ENCODE measurements at regions not wholly inside any gene's neighbourhood (a gene's known extent, or its start where the extent isn't known, plus 50 kb on each side); places are given as distances from the start of the nearest gene placed in this dataset.

- no peak overlapping the region for H3K4me2 ChIP-seq (ENCODE audit: low read depth, low read length)
These were observed 69.1 kb upstream of the PUDP start for GRCh38 chrX:7216981-7217587.

More at GRCh38 chrX:7216981-7217587, 69.1 kb upstream of the PUDP start:
- no peak overlapping the region for H2AFZ ChIP-seq (ENCODE audit: low read length)
- ATAC-seq (no peak), FAIRE-seq (no peak), DNase-seq (ENCODE audit: low spot score) (no peak)
- H3K27ac ChIP-seq (ENCODE audit: extremely low read length, insufficient read depth, low read length) = no peak overlapping the region
- ChIA-PET POLR2A (no interaction called here), CTCF (ENCODE audit: low intra/inter-chr PET ratio, low total read pairs) (no interaction called here)
- no peak overlapping the region for H3K4me3 ChIP-seq (replicated peaks in 1 of 3; ENCODE audit: insufficient read depth in 1 of 3, low read depth in 2 of 3, low read length in 3 of 3)
- H4K20me1 ChIP-seq (ENCODE audit: insufficient read depth, low read length) = no peaks in the 10 kb centered on the region
- no peaks in the 10 kb centered on the region for H3K79me2 ChIP-seq (ENCODE audit: insufficient read depth, low read length)
- no peaks in the 10 kb centered on the region for H3K36me3 ChIP-seq (replicated peaks in 1 of 2; ENCODE audit: control insufficient read depth in 1 of 2, insufficient read depth in 2 of 2, low read length in 2 of 2)
- in situ Hi-C loops (cut with HindIII; ENCODE audit: extremely low pct_ligation_motif_present, low pct_unique_long_range_greater_than_20kb) = no loop called here
- intact Hi-C loops (cut with micrococcal nuclease; ENCODE audit: unreplicated experiment) = no loop called here
- H3K9ac ChIP-seq (ENCODE audit: insufficient read depth, low read depth, low read length) = no peak overlapping the region
- no peaks in the 10 kb centered on the region for H3K27me3 ChIP-seq (ENCODE audit: control insufficient read depth in 1 of 2, insufficient read depth in 2 of 2, low read length in 2 of 2)
- BruUV-seq (replicated peaks) = no TSS peak
- 87% methylated on average over 5 of the region's 6 CpGs for WGBS (ENCODE audit: low lambda C conversion rate)
- TF ChIP-seq LCORL (IDR thresholded peaks at IDR 0.05) (no peak), LCORL (CRISPR knock-in tag; IDR thresholded peaks at IDR 0.05) (no peak), ZNF660 (CRISPR knock-in tag; IDR thresholded peaks at IDR 0.05; ENCODE audit: borderline replicate concordance, low read depth) (no peak), KAT2B (IDR thresholded peaks at IDR 0.05; ENCODE audit: borderline replicate concordance, low read depth, low read length) (no peak), ZNF501 (CRISPR knock-in tag; IDR thresholded peaks at IDR 0.05) (no peak), HOXA5 (CRISPR knock-in tag; IDR thresholded peaks at IDR 0.05) (no peak), NFKBIZ (CRISPR knock-in tag; IDR thresholded peaks at IDR 0.05) (no peak), ONECUT2 (CRISPR knock-in tag; IDR thresholded peaks at IDR 0.05) (no peak), CTCF (CRISPR knock-in tag; IDR thresholded peaks at IDR 0.05) (no peak), SYNCRIP (IDR thresholded peaks at IDR 0.05; ENCODE audit: insufficient read depth, low read depth, low read length) (no peak), ZNF672 (CRISPR knock-in tag; IDR thresholded peaks at IDR 0.05) (no peak), ZBTB7A (CRISPR knock-in tag; IDR thresholded peaks at IDR 0.05) (no peak), ZFP91 (CRISPR knock-in tag; IDR thresholded peaks at IDR 0.05; ENCODE audit: borderline replicate concordance) (no peak), ZNF10 (CRISPR knock-in tag; IDR thresholded peaks at IDR 0.05; ENCODE audit: borderline replicate concordance, low read depth) (no peak), ZNF710 (CRISPR knock-in tag; IDR thresholded peaks at IDR 0.05; ENCODE audit: borderline replicate concordance) (no peak), ZNF101 (CRISPR knock-in tag; IDR thresholded peaks at IDR 0.05; ENCODE audit: borderline replicate concordance, low read depth) (no peak), NFIC (IDR thresholded peaks at IDR 0.05; ENCODE audit: low read length) (no peak)
- H3K4me1 ChIP-seq (ENCODE audit: insufficient read depth, low read length) = peaks cover 34% of the 10 kb centered on the region
- no peaks in the 10 kb centered on the region for H3K9me3 ChIP-seq (ENCODE audit: low read length)

Measured in HepG2 (cell line).